H1 (cell line): ENCODE measurements at regions not wholly inside any gene's neighbourhood (a gene's known extent, or its start where the extent isn't known, plus 50 kb on each side); places are given as distances from the start of the nearest gene placed in this dataset.

Source experiments
- CTCF ChIA-PET: fragments of 300-600 bp; sonication (Branson Sonifier 250); formaldehyde crosslinking; loops from one replicate; lab custom pipeline; 2021; ENCODE audit not compliant: partially characterized antibody; lab: Charles Lee
- POLR2A ChIA-PET: fragments of 300-600 bp; sonication (Branson Sonifier 250); formaldehyde crosslinking; loops from one replicate; lab custom pipeline; 2021; ENCODE audit warnings: inconsistent platforms; ENCODE audit not compliant: partially characterized antibody; lab: Charles Lee
- DNase-seq, 2 experiments: peaks; one replicate each; pipeline versions ENCODE4 v3.0.0 to v3.0.0-alpha.2; 2010 to 2022; ENCODE audit warnings: low spot score in 2 of 2, low read depth in 1 of 2, mixed read lengths in 1 of 2
- FAIRE-seq: peaks from 2 replicates; lab custom pipeline; 2011; peaks lifted over from hg19 to GRCh38; lab: Jason Lieb, UNC
- H2AFZ ChIP-seq: 2 replicates; pipeline ENCODE4 v1.8.1; 2012; ENCODE audit warnings: low read length, inconsistent platforms
- H2AK5ac ChIP-seq: 2 replicates; pipeline ENCODE4 v1.6.1; 2013; ENCODE audit warnings: low read depth, low read length
- H2BK120ac ChIP-seq: replicated peaks from 2 replicates; pipeline ENCODE3; 2013; ENCODE audit warnings: low read depth, low read length, inconsistent platforms
- H2BK12ac ChIP-seq: 2 replicates; pipeline ENCODE4 v1.6.1; 2013; ENCODE audit warnings: low read depth, low read length
- H2BK15ac ChIP-seq: 2 replicates; pipeline ENCODE4 v1.6.1; 2013; ENCODE audit warnings: low read length
- H2BK20ac ChIP-seq: 2 replicates; pipeline ENCODE4 v1.6.1; 2013; ENCODE audit warnings: low read length
- H2BK5ac ChIP-seq: 2 replicates; pipeline ENCODE4 v1.6.1; 2013; ENCODE audit warnings: low read depth, low read length
- H3K14ac ChIP-seq: 2 replicates; pipeline ENCODE4 v1.6.1; 2013; ENCODE audit warnings: inconsistent platforms; ENCODE audit not compliant: insufficient read length
- H3K18ac ChIP-seq: 2 replicates; pipeline ENCODE4 v1.6.1; 2013; ENCODE audit warnings: low read length; ENCODE audit errors: extremely low read depth
- H3K23ac ChIP-seq: 2 replicates; pipeline ENCODE4 v1.6.1; 2013; ENCODE audit warnings: inconsistent platforms; ENCODE audit not compliant: insufficient read length
- H3K23me2 ChIP-seq: 2 replicates; pipeline ENCODE4 v1.6.1; 2013; ENCODE audit warnings: low read depth, low read length
- H3K27ac ChIP-seq: 2 replicates; pipeline ENCODE4 v1.6.1; 2011; ENCODE audit warnings: low read depth, low read length, inconsistent platforms
- H3K27me3 ChIP-seq, 4 experiments: replicated peaks in 1 of 4; 1 replicate in 1 of 4; 2 replicates in 3 of 4; pipeline versions ENCODE4 v1.6.1 to v1.8.1; 2011 to 2013; ENCODE audit warnings: low read length in 3 of 4, mild to moderate bottlenecking in 3 of 4, inconsistent platforms in 2 of 4, mixed read lengths in 2 of 4, moderate library complexity in 1 of 4; ENCODE audit not compliant: control insufficient read depth in 3 of 4, insufficient read depth in 3 of 4; ENCODE audit errors: extremely low read depth in 1 of 4
- H3K36me3 ChIP-seq, 4 experiments: 2 replicates each; pipeline versions ENCODE4 v1.6.1 to v1.8.1; 2011 to 2013; ENCODE audit warnings: mild to moderate bottlenecking in 4 of 4, low read length in 3 of 4, moderate library complexity in 2 of 4, control low read depth in 1 of 4, inconsistent platforms in 1 of 4; ENCODE audit not compliant: insufficient read depth in 4 of 4, control insufficient read depth in 2 of 4
- H3K4ac ChIP-seq: replicated peaks from 2 replicates; pipeline ENCODE3; 2013; ENCODE audit warnings: low read length, low read depth, mixed read lengths, inconsistent platforms; ENCODE audit not compliant: insufficient read length
- H3K4me1 ChIP-seq, 4 experiments: replicated peaks in 1 of 4; 1 replicate in 1 of 4; 2 replicates in 3 of 4; pipeline versions ENCODE4 v1.6.1 to v1.8.1; 2011 to 2013; ENCODE audit warnings: low read length in 3 of 4, inconsistent platforms in 2 of 4, mixed read lengths in 1 of 4; ENCODE audit not compliant: insufficient read depth in 4 of 4, control insufficient read depth in 3 of 4
- H3K4me2 ChIP-seq, 2 experiments: 2 replicates each; pipeline versions ENCODE4 v1.6.1 to v1.8.1; 2011 to 2013; ENCODE audit warnings: low read depth in 2 of 2, low read length in 2 of 2, control low read depth in 1 of 2, inconsistent platforms in 1 of 2, mild to moderate bottlenecking in 1 of 2; ENCODE audit not compliant: insufficient read depth in 1 of 2
- H3K4me3 ChIP-seq, 4 experiments: fragments of 200-600, 300-600 bp in 1 of 4; sonication (generic), shearing (Covaris generic), sonication (Bioruptor Twin) in 1 of 4; 2 replicates each; pipeline versions ENCODE4 v1.5.1 to v1.8.1; 2011 to 2016; ENCODE audit warnings: low read length in 4 of 4, low read depth in 3 of 4, control low read depth in 2 of 4, inconsistent platforms in 2 of 4, mild to moderate bottlenecking in 2 of 4, mixed read lengths in 1 of 4, moderate library complexity in 1 of 4; ENCODE audit not compliant: insufficient read depth in 2 of 4; ENCODE audit errors: extremely low read depth in 1 of 4
- H3K56ac ChIP-seq: replicated peaks from 2 replicates; pipeline ENCODE3; 2013; ENCODE audit warnings: low read depth, mild to moderate bottlenecking, mixed read lengths, low read length, inconsistent platforms; ENCODE audit not compliant: insufficient read length
- H3K79me1 ChIP-seq: 2 replicates; pipeline ENCODE4 v1.6.1; 2013; ENCODE audit warnings: low read depth, low read length, control low read depth
- H3K79me2 ChIP-seq, 2 experiments: 2 replicates each; pipeline versions ENCODE4 v1.6.1 to v1.8.1; 2012 to 2013; ENCODE audit warnings: low read length in 2 of 2, mild to moderate bottlenecking in 2 of 2, inconsistent platforms in 1 of 2; ENCODE audit not compliant: insufficient read depth in 2 of 2, control insufficient read depth in 1 of 2
- H3K9ac ChIP-seq, 4 experiments: replicated peaks in 1 of 4; 1 replicate in 1 of 4; 2 replicates in 3 of 4; pipeline versions ENCODE4 v1.6.1 to v1.8.1; 2011 to 2013; ENCODE audit warnings: low read depth in 3 of 4, low read length in 3 of 4, control low read depth in 2 of 4, mild to moderate bottlenecking in 2 of 4, moderate library complexity in 2 of 4, inconsistent platforms in 1 of 4; ENCODE audit errors: extremely low read depth in 1 of 4
- H3K9me3 ChIP-seq, 2 experiments: 2 replicates each; pipeline versions ENCODE4 v1.6.1 to v1.8.1; 2012 to 2013; ENCODE audit warnings: mild to moderate bottlenecking in 2 of 2, moderate library complexity in 2 of 2, control low read depth in 1 of 2, inconsistent platforms in 1 of 2, low read depth in 1 of 2, low read length in 1 of 2, mixed read lengths in 1 of 2; ENCODE audit not compliant: insufficient read depth in 2 of 2
- H4K20me1 ChIP-seq, 2 experiments: replicated peaks in 1 of 2; 2 replicates each; pipeline versions ENCODE3 to v1.8.1; 2011 to 2013; ENCODE audit warnings: inconsistent platforms in 2 of 2, low read length in 2 of 2, mild to moderate bottlenecking in 1 of 2; ENCODE audit not compliant: insufficient read depth in 2 of 2, control insufficient read depth in 1 of 2
- H4K5ac ChIP-seq: 2 replicates; pipeline ENCODE4 v1.6.1; 2013; ENCODE audit warnings: low read length, low read depth, mixed read lengths, inconsistent platforms; ENCODE audit not compliant: insufficient read length
- H4K8ac ChIP-seq: 2 replicates; pipeline ENCODE4 v1.8.0; 2013; ENCODE audit warnings: mild to moderate bottlenecking, moderate library complexity, low read length, inconsistent platforms; ENCODE audit not compliant: insufficient read depth; ENCODE audit errors: extremely low read depth
- H4K91ac ChIP-seq: replicated peaks from 2 replicates; pipeline ENCODE3; 2013; ENCODE audit warnings: low read length, mixed read lengths, inconsistent platforms; ENCODE audit not compliant: insufficient read length
- NANOG ChIP-seq: IDR thresholded peaks from 2 replicates; pipeline ENCODE4 v1.6.1; 2011; ENCODE audit warnings: low read length, low read depth, mild to moderate bottlenecking, inconsistent platforms; ENCODE audit not compliant: insufficient read depth, poor library complexity, severe bottlenecking
- SIX5 ChIP-seq: IDR thresholded peaks from 2 replicates; pipeline ENCODE4 v1.6.1; 2011; ENCODE audit warnings: mild to moderate bottlenecking, low read depth, low read length
- WGBS, 2 experiments: shearing (Covaris generic) in 1 of 2; methylation state at CpG; one replicate each; pipeline versions ENCODE4 v1.1.6 to v1.1.7; 2013 to 2015; ENCODE audit warnings: low lambda C conversion rate in 2 of 2, mixed read lengths in 2 of 2, inconsistent platforms in 1 of 2, low coverage in 1 of 2, missing lambda C conversion rate in 1 of 2; ENCODE audit not compliant: insufficient replicate concordance in 2 of 2, insufficient coverage in 1 of 2, insufficient read length in 1 of 2; ENCODE audit errors: extremely low coverage in 1 of 2, missing lambda C conversion rate in 1 of 2; 5-methylcytosine and 5-hydroxymethylcytosine counted together

GRCh38 chrX:40405399-40405798 is 175.4 kb upstream of the ATP6AP2 start:
- Histone ChIP-seq H3K4me1 (0 out of 7 replicates have a peak, but pooled peaks cover 0 to 2% (median 0%) of the 10 kb centered on the region in 4 experiments), H3K9ac (no peak overlapping the region), H3K23me2 (no peaks in the 10 kb centered on the region), H3K4me2 (no peak overlapping the region), H4K8ac (no peak overlapping the region), H3K27ac (no peak overlapping the region), H3K79me1 (no peaks in the 10 kb centered on the region), H2BK5ac (no peak overlapping the region), H2BK20ac (no peak overlapping the region), H3K4ac (no peak overlapping the region), H2AFZ (no peak overlapping the region), H2BK120ac (no peak overlapping the region), H3K27me3 (no peaks in the 10 kb centered on the region), H2BK12ac (no peak overlapping the region), H3K4me3 (no peak overlapping the region), H4K5ac (no peak overlapping the region), H3K56ac (no peak overlapping the region), H3K36me3 (no peaks in the 10 kb centered on the region), H3K18ac (no peak overlapping the region), H3K23ac (no peak overlapping the region), H3K9me3 (no peaks in the 10 kb centered on the region), H2AK5ac (no peak overlapping the region), H2BK15ac (no peak overlapping the region), H4K20me1 (no peaks in the 10 kb centered on the region), H4K91ac (no peak overlapping the region), H3K14ac (no peak overlapping the region), H3K79me2 (no peaks in the 10 kb centered on the region)
- no peak for DNase-seq
- FAIRE-seq = no peak
- POLR2A ChIA-PET = no interaction called here
- WGBS, 2 experiments = 85% methylated on average over 3 of the region's 3 CpGs; no CpG with 5 or more reads in 1 of the 2 experiments
- no peak for TF ChIP-seq NANOG
- no peak for TF ChIP-seq SIX5
- CTCF ChIA-PET = interaction anchor here (0.7 kb wide), 1 partner anchor 331 kb away, joined by 3 read pairs; no protein-coding TSS in a partner anchor
